ENCODE measurements at regions not wholly inside any gene's neighbourhood (a gene's known extent, or its start where the extent isn't known, plus 50 kb on each side); places are given as distances from the start of the nearest gene placed in this dataset.

DNA sequence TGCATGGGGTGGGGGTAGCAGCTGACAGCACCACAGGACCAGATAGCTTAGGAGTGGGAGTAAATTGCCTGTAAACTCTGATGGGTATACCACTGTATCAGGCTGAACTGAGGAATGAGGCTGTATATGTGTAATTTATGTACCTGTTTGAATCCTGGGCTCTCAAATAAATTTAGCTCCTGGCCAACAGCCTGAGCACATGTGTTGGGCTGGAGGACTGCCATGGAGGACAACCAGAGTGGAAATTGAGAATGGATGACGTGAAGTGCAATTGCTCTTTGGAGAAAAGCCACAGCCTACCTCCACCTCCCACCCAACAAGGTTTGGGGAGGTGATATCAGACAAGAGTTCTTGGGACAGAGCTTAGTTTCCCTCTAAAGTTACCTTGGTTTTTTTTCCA is 328.6 kb upstream of the PROK2 start:
- Mint-ChIP-seq H3K27me3 (ENCODE audit: low read depth) (peaks cover 6% of the 10 kb centered on the region), H3K9me3 (no peaks in the 10 kb centered on the region), H3K4me3 (no peak overlapping the region), H3K36me3 (ENCODE audit: low read depth) (no peaks in the 10 kb centered on the region), H3K27ac (no peak overlapping the region), H3K4me1 (ENCODE audit: low read depth) (no peaks in the 10 kb centered on the region)

DNA sequence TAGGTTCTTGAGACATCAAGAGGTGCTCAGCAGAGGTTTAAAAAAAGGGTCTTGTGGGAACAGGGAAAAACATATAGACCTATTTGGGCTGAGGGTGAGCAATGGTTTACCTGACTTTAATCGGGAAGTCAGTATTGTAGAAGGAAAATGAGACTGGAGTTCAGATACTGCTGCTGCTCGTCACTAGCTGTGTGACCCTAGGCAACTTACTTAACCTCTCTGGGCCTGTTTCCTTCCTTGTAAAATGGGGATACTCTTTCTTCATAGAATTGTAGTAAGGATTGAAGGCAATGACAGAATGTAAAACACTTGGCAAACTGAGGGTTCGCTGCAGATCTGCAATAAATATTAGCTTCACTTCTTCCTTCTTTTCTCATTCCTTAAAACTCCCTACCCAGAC is 327.5 kb upstream of the PROK2 start:
- Mint-ChIP-seq H3K27me3 (ENCODE audit: low read depth) (peaks cover 6% of the 10 kb centered on the region), H3K4me1 (ENCODE audit: low read depth) (no peaks in the 10 kb centered on the region), H3K9me3 (no peaks in the 10 kb centered on the region), H3K4me3 (no peak overlapping the region), H3K27ac (no peak overlapping the region), H3K36me3 (ENCODE audit: low read depth) (no peaks in the 10 kb centered on the region)

DNA sequence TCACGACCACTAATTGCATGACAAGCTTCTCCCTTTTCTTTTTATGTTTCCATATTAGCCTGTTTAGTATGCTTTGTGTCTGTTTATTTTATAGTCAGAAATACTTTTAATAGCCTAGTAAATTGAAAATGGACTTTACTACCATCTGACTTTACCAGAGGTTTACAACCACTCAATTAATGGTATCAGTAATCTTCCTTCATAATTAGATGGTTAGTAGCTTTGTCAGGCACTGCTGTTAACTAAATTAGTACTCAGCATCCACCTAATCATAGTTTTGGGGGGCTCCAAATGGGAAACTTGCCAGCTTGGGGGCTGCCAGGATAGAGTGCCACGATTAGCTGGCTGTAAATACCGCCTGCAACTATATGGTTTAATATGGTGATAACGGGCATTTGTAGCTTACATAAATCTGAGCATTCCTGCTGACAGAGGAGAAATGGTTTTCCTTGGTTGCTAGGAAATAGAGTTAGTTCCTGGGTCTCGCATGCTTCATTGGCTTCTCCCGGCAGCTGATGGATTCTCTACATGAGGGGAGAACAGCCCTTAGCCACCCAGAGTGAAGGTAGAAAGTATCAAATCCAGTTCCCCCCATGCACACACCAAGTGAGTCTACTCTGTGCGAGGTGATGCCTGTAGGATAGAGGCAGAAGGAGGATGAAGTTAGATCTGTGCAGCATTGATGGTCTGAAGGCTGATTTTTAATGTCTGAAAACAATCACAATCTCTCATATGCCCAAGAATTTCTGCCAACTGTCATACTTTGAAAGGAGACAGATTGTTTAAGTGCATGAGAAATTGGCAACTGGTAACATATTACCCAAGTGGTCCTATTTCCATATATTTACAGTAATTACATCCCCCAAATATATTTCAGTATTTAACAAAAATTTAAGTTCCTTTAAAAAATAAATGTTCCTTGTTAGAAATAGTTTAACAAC is 326.6 kb upstream of the PROK2 start:
- Mint-ChIP-seq H3K36me3 (ENCODE audit: low read depth) (no peaks in the 10 kb centered on the region), H3K4me3 (no peak overlapping the region), H3K27ac (no peak overlapping the region), H3K4me1 (ENCODE audit: low read depth) (peaks cover 2% of the 10 kb centered on the region), H3K9me3 (no peaks in the 10 kb centered on the region), H3K27me3 (ENCODE audit: low read depth) (peaks cover 6% of the 10 kb centered on the region)

DNA sequence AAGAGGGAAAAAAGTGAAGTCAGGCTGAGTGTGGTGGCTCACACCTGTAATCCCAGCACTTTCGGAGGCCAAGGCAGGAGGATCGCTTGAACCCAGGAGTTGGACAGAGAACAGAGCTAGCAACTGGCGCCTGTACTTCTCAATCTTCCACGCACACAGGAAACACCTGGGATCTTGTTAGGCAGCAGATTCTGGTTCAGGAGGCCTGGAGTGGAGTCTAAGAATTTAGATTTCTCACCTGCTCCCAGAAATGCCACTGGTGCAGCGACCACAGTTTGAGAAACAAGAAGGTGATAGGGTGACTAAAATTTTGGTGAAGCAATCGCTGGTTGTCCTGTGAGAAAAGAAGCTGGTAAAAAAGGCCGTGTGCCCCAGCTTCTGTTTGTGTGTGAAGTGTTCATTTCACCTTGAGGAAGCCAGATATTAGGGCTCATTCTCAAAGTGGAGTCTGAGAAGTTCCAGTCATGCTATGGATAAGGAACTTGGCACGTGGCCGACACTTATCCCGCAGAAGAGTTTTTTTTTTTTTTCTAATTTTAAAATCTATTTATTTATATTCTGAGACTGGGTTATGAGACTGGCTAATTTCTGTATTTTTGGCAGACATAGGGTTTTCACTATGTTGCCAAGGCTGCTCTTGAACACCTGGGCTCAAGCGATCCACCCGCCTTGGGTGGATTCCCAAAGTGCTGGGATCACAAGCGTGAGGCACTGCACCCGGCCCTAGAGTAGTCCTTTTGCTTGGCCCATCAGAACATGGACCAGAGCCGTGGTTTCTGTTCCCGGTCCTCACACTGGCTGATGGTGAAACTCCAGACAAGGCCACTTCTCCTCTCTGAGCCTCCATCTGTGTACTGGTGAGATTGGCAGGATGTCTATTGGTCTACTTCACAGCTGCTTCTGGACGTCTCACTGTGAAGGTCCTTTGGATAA is 324.6 kb upstream of the PROK2 start:
- Mint-ChIP-seq H3K4me3 (no peak overlapping the region), H3K27ac (no peak overlapping the region), H3K36me3 (ENCODE audit: low read depth) (no peaks in the 10 kb centered on the region), H3K27me3 (ENCODE audit: low read depth) (peaks cover 6% of the 10 kb centered on the region), H3K9me3 (no peaks in the 10 kb centered on the region), H3K4me1 (ENCODE audit: low read depth) (peaks cover 4% of the 10 kb centered on the region)

DNA sequence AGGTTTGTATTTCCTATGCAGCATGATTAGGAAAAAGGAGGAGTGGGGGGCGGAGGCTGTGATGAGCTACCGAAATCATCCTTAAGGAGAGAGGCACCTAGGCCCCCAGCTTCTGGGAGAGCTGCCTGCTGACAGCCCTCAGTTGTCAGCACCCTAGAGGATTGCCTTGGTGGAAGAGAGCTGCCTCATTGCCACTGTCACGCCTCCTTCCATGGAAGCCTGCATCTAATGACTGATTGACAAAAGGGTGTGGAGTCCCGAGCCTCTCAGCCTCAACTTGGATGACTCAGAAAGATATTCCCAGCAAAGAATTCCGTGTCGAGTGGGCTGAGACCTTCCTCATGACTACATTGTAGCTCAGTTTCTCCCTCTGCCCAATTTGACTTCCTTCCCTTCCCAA is 320.4 kb upstream of the PROK2 start:
- H3K27ac Mint-ChIP-seq: no peak overlapping the region
- no peaks in the 10 kb centered on the region for H3K9me3 Mint-ChIP-seq
- no peaks in the 10 kb centered on the region for H3K27me3 Mint-ChIP-seq (ENCODE audit: low read depth)
- peaks cover 23% of the 10 kb centered on the region for H3K4me1 Mint-ChIP-seq (ENCODE audit: low read depth)
- H3K36me3 Mint-ChIP-seq (ENCODE audit: low read depth): no peaks in the 10 kb centered on the region
- H3K4me3 Mint-ChIP-seq: no peak overlapping the region

DNA sequence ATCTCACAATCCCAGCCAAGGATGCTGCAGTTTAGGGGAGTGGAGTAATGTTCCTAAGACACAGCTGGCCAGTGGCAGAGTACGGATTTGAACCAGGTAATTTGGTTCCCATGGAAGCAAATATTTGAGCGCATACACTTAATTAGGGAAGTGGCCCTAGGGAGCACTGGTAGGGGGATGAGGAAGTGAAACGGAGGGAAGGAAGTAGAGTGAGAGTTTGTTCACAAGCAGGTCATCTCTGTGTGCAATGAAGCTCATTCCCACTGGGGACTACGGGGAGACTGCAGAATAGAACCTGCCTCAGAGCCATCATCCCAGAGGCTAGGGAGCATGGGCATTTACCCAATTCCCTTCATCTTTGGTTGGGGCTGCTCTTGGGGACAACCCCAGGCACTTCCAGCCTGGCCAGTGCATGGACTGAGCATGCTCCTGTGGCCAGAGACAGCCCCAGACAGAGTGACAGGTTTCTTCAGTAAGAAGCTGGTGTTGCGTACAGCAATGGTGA is 317.2 kb upstream of the PROK2 start:
- no peak overlapping the region for H3K4me3 Mint-ChIP-seq
- H3K4me1 Mint-ChIP-seq (ENCODE audit: low read depth): peaks cover 32% of the 10 kb centered on the region
- H3K27me3 Mint-ChIP-seq (ENCODE audit: low read depth): no peaks in the 10 kb centered on the region
- H3K9me3 Mint-ChIP-seq: no peaks in the 10 kb centered on the region
- H3K27ac Mint-ChIP-seq: no peak overlapping the region
- no peaks in the 10 kb centered on the region for H3K36me3 Mint-ChIP-seq (ENCODE audit: low read depth)

DNA sequence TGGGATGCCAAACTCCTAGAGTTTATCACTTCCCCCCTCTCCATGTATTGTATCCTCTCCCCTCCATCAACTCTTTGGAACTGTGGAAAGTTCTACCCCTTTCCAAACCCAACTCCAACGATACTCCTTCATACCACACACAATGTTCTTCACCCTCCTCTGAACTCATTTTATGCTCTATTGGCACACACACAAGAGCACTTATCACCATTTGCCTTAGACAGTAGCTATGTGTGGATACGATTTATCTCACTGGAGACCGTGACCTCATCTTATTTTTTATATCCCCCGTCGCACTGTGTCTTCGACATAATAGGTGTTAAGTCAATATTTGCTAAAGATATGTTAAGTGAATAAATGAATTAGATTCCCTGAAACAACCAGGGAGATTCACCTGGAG is 316.5 kb upstream of the PROK2 start:
- Mint-ChIP-seq H3K4me3 (peak overlapping the region; percentile 75), H3K36me3 (ENCODE audit: low read depth) (no peaks in the 10 kb centered on the region), H3K27me3 (ENCODE audit: low read depth) (no peaks in the 10 kb centered on the region), H3K27ac (peak overlapping the region; percentile 88), H3K9me3 (no peaks in the 10 kb centered on the region), H3K4me1 (ENCODE audit: low read depth) (peaks cover 32% of the 10 kb centered on the region)

DNA sequence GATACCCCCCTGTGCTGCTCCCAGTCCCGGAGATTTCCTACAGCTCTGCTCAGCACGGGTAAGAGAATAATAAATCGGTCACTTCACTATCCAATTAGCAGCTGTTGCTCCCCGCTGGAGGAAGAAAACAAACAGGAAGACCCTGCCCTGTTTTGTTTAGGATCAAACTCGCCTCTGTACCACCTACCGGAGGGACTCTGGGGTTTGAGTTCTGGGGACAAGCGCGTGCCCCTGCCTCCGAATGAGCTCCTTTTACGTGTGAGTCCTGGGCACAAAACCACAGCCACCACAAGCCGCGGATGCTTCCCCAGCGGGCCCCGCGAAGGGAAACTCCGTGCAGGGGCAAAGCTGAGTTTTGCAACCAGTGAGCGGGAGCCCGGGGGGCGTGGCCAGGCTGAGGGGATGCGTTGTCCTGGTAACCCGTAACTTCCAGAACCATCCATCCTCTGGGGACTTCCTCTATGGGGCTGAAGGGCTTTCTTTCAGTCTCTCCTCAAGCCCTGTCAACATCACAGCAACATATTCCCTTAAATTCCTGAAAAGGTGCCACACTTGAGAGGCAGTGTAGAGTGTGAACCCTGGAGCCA is 315.7 kb upstream of the PROK2 start:
- no peaks in the 10 kb centered on the region for H3K36me3 Mint-ChIP-seq (ENCODE audit: low read depth)
- H3K27me3 Mint-ChIP-seq (ENCODE audit: low read depth): no peaks in the 10 kb centered on the region
- H3K9me3 Mint-ChIP-seq: no peaks in the 10 kb centered on the region
- H3K27ac Mint-ChIP-seq: peak overlapping the region; percentile 88
- peaks cover 32% of the 10 kb centered on the region for H3K4me1 Mint-ChIP-seq (ENCODE audit: low read depth)
- peak overlapping the region; percentile 75 for H3K4me3 Mint-ChIP-seq

DNA sequence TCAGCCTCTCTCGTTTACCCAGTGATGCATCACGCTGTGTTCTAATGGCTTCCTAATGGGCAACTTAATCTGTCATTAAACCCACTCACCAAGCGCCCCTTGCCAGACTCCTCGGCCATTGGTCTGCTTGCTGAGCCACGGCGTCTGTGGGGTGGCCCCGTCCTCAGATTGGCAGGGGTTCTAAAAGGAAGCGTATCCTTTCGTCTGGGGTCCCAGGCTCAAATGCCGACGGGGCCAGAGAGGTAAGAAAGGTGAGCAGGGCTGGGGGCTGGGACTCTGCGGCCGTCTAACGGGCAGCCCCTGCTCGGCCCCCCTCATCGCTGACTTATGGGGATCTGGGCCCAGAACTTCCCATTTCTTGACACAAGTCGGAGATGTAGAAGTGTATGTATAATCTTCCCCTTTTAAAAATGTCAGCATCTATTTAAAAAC is 315.1 kb upstream of the PROK2 start:
- H3K36me3 Mint-ChIP-seq (ENCODE audit: low read depth): no peaks in the 10 kb centered on the region
- no peaks in the 10 kb centered on the region for H3K9me3 Mint-ChIP-seq
- H3K4me3 Mint-ChIP-seq: peak overlapping the region; percentile 75
- peaks cover 31% of the 10 kb centered on the region for H3K4me1 Mint-ChIP-seq (ENCODE audit: low read depth)
- H3K27ac Mint-ChIP-seq: peak overlapping the region; percentile 88
- H3K27me3 Mint-ChIP-seq (ENCODE audit: low read depth): no peaks in the 10 kb centered on the region

DNA sequence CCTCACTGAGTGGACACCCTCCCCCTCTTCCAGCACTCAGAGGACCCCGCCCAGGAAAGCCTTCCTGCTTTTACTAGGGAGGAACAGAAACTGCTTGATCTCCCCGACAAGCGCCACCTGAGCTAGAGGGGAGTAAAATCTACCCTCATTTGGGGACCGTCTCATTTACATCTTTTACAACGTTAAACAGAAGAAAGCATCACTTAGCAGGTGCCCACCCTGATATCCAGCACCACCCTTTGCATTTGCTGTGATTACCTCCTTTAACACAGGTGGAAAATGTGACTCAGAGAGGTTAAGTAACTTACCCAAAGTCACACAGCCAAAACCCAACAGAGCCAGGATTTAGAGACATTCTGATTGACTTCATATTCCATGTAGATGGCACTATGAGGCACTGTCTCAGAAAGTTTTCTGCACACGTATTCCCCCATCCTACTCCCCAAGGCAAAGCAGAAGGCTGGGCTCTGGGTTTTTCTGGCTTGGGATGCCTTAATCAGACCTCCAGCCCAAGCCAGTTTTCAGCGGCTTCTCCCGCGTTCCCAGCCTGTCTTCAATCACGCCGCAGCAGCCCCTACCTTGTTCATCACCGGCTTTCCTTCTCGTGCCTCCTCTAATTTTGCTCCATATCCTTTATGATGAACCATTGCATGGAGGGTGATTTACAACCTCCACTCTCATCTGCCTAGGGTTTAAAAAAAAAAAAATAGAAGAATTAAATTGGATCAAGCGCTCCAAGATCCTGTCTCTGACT is 314.6 kb upstream of the PROK2 start:
- Mint-ChIP-seq H3K27ac (no peak overlapping the region), H3K27me3 (ENCODE audit: low read depth) (no peaks in the 10 kb centered on the region), H3K9me3 (no peaks in the 10 kb centered on the region), H3K36me3 (ENCODE audit: low read depth) (no peaks in the 10 kb centered on the region), H3K4me1 (ENCODE audit: low read depth) (peaks cover 31% of the 10 kb centered on the region), H3K4me3 (peak overlapping the region; percentile 39)

DNA sequence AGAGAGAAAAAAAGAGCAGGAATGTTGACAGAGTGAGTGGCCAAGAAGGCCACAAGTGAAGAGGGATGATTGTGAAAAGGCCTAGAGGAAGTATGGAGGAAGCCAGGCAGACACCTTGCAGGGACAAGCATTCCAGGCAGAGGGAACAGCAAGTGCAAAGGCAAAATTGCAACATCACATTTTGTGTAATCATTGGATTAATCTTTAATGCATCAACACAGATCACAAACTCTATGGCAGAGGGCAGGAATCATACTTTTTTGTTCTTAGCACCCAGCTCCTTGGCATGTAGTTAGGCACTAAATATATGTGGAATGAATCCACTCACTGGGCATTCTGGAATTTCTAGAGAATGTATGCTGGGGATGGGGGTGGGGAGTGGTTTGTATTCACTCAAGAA is 312.1 kb upstream of the PROK2 start:
- H3K4me1 Mint-ChIP-seq (ENCODE audit: low read depth): peaks cover 36% of the 10 kb centered on the region
- H3K9me3 Mint-ChIP-seq: no peaks in the 10 kb centered on the region
- no peaks in the 10 kb centered on the region for H3K27me3 Mint-ChIP-seq (ENCODE audit: low read depth)
- no peaks in the 10 kb centered on the region for H3K36me3 Mint-ChIP-seq (ENCODE audit: low read depth)
- H3K27ac Mint-ChIP-seq: no peak overlapping the region
- H3K4me3 Mint-ChIP-seq: no peak overlapping the region

DNA sequence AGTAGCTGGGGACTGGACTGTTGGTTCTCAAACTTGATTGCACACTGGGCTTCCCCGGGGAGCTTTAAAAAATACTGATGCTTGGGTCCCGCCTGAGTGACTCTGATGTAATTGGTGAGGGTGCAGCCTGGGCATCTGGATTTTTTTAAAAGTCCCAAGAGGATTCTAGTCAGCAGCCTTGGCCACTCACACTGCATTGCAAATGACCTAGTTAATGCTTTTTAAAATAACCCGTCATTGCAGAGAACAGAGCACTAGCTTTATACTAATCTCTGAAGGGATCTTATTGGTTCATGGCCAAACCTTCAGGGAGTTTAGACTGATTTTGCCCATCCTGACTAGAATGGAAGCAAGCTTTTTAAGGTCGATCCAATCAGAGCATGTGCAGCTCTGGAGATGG is 310.6 kb upstream of the PROK2 start:
- H3K4me1 Mint-ChIP-seq (ENCODE audit: low read depth): peaks cover 28% of the 10 kb centered on the region
- no peaks in the 10 kb centered on the region for H3K27me3 Mint-ChIP-seq (ENCODE audit: low read depth)
- H3K36me3 Mint-ChIP-seq (ENCODE audit: low read depth): no peaks in the 10 kb centered on the region
- H3K27ac Mint-ChIP-seq: no peak overlapping the region
- no peaks in the 10 kb centered on the region for H3K9me3 Mint-ChIP-seq
- H3K4me3 Mint-ChIP-seq: no peak overlapping the region

DNA sequence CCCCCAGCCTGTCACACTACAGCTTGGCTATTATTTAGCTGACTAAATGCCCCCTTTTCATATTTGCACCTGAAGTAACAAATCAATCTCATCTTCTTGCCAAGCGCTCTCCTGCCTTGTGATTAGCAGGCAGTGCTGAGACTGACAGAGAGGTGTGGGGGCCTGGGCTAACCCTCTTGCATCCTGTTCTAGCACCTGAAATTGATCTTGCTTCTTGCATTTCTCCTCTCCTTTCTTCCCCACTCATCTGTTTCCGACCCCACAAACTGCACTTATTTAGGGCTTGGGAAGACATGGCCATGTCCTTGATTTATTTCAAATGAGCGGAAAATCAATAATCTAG is 309.0 kb upstream of the PROK2 start:
- Mint-ChIP-seq H3K27me3 (ENCODE audit: low read depth) (no peaks in the 10 kb centered on the region), H3K9me3 (no peaks in the 10 kb centered on the region), H3K4me1 (ENCODE audit: low read depth) (peaks cover 18% of the 10 kb centered on the region), H3K4me3 (no peak overlapping the region), H3K27ac (no peak overlapping the region), H3K36me3 (ENCODE audit: low read depth) (no peaks in the 10 kb centered on the region)
